Upper lobe of left lung (tissue), 6 donors: ENCODE measurements at regions not wholly inside any gene's neighbourhood (a gene's known extent, or its start where the extent isn't known, plus 50 kb on each side); places are given as distances from the start of the nearest gene placed in this dataset.
A peak's percentile ranks its signal among the peaks of the same experiment; 100 is the strongest.

Experiments used
- ATAC-seq, 2 donors: fragments of 200-7000 bp; cut with Tn5 transposase; one replicate each; pipeline ENCODE4 v1.9.1; 2022; ENCODE audit warnings: mild to moderate bottlenecking in 2 of 2, moderate library complexity in 2 of 2; ENCODE audit not compliant: low FRiP score in 2 of 2
- DNase-seq, 2 donors: peaks; one replicate each; pipeline ENCODE4 v3.0.0-alpha.2; 2019 to 2020
- H3K27ac ChIP-seq, 4 donors: fragments of 200-600 bp; sonication (generic); one replicate each; pipeline ENCODE4 v1.5.1; 2016 to 2019
- H3K27me3 ChIP-seq, 4 donors: fragments of 200-600 bp; sonication (generic); one replicate each; pipeline ENCODE4 v1.5.1; 2017 to 2019
- H3K36me3 ChIP-seq, 4 donors: fragments of 200-600 bp; sonication (generic); one replicate each; pipeline ENCODE4 v1.5.1; 2016 to 2019
- H3K4me1 ChIP-seq, 4 donors: fragments of 200-600 bp; sonication (generic); one replicate each; pipeline ENCODE4 v1.5.1; 2018 to 2019
- H3K4me3 ChIP-seq, 4 donors: fragments of 200-600 bp; sonication (generic); one replicate each; pipeline ENCODE4 v1.5.1; 2017 to 2019; ENCODE audit warnings: mild to moderate bottlenecking in 2 of 4, moderate library complexity in 1 of 4
- H3K9me3 ChIP-seq, 4 donors: fragments of 200-600 bp; sonication (generic); one replicate each; pipeline ENCODE4 v1.5.1; 2018 to 2019
- EP300 ChIP-seq, 4 donors: sonication (generic); formaldehyde crosslinking; IDR thresholded peaks; one replicate each; pipeline ENCODE4 v1.5.1; 2017; ENCODE audit warnings: antibody characterized with exemption in 4 of 4, control low read depth in 2 of 4
- POLR2A ChIP-seq, 4 donors: fragments of 450-650 bp; IDR thresholded peaks; one replicate each; pipeline ENCODE4 v1.5.1; 2016 to 2017; ENCODE audit warnings: antibody characterized with exemption in 4 of 4, mild to moderate bottlenecking in 2 of 4
- POLR2AphosphoS5 ChIP-seq, 2 donors: sonication (generic); formaldehyde crosslinking; IDR thresholded peaks; one replicate each; pipeline ENCODE4 v1.5.1; 2017; ENCODE audit warnings: antibody characterized with exemption in 2 of 2
- WGBS, 2 donors: methylation state at CpG; one replicate each; pipeline ENCODE4 v1.1.5; 2017 to 2018; 5-methylcytosine and 5-hydroxymethylcytosine counted together
- TF ChIP-seq, protein P1 (sequence below), 6 experiments: fragments of 450-650 bp in 4 of 6; fragments of 200-600 bp in 2 of 6; sonication (generic) in 2 of 6; IDR thresholded peaks; one replicate each; pipeline ENCODE4 v1.5.1; 2016 to 2019; ENCODE audit warnings: antibody characterized with exemption in 6 of 6
- donor health status: DM: no; HTN: no; CAD: no; lungs with moderate emphysema.
- donor health status: DM: no; HTN: yes; CAD: no; lungs with severe emphysema.

- ATAC-seq (no peak), DNase-seq (no peak)
- Histone ChIP-seq H3K27ac (no peak overlapping the region), H3K4me3 (no peak overlapping the region), H3K36me3 (no peaks in the 10 kb centered on the region), H3K9me3 (no peaks in the 10 kb centered on the region), H3K27me3 (no peaks in the 10 kb centered on the region), H3K4me1 (no peaks in the 10 kb centered on the region)
- 65 to 76% methylated on average over 2 of the region's 2 CpGs for WGBS, 2 donors
- TF ChIP-seq, protein P1, sequence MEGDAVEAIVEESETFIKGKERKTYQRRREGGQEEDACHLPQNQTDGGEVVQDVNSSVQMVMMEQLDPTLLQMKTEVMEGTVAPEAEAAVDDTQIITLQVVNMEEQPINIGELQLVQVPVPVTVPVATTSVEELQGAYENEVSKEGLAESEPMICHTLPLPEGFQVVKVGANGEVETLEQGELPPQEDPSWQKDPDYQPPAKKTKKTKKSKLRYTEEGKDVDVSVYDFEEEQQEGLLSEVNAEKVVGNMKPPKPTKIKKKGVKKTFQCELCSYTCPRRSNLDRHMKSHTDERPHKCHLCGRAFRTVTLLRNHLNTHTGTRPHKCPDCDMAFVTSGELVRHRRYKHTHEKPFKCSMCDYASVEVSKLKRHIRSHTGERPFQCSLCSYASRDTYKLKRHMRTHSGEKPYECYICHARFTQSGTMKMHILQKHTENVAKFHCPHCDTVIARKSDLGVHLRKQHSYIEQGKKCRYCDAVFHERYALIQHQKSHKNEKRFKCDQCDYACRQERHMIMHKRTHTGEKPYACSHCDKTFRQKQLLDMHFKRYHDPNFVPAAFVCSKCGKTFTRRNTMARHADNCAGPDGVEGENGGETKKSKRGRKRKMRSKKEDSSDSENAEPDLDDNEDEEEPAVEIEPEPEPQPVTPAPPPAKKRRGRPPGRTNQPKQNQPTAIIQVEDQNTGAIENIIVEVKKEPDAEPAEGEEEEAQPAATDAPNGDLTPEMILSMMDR (IDR thresholded peaks at IDR 0.05) = no peak
- no peak for TF ChIP-seq POLR2A (IDR thresholded peaks at IDR 0.05)
- no peak for TF ChIP-seq EP300 (IDR thresholded peaks at IDR 0.05)
- no peak for TF ChIP-seq POLR2AphosphoS5 (IDR thresholded peaks at IDR 0.05)
Measured at GRCh38 chr2:58965602-58966001, 724.5 kb upstream of the FANCL start.

- Histone ChIP-seq H3K9me3 (no peaks in the 10 kb centered on the region), H3K27me3 (no peaks in the 10 kb centered on the region), H3K4me3 (no peak overlapping the region), H3K36me3 (no peaks in the 10 kb centered on the region), H3K4me1 (no peaks in the 10 kb centered on the region), H3K27ac (no peak overlapping the region)
- no peak for DNase-seq
- WGBS, 2 donors = 46 to 71% methylated on average over 8 of the region's 8 CpGs
- ATAC-seq = no peak
- TF ChIP-seq, protein P1 (IDR thresholded peaks at IDR 0.05) = no peak
- TF ChIP-seq POLR2A (IDR thresholded peaks at IDR 0.05) (no peak), EP300 (IDR thresholded peaks at IDR 0.05) (no peak), POLR2AphosphoS5 (IDR thresholded peaks at IDR 0.05) (no peak)
Measured at GRCh38 chr2:58959996-58960395, 718.9 kb upstream of the FANCL start.

GRCh38 chr2:58957188-58957840 lies 716.2 kb upstream of the FANCL start:
- DNase-seq = no peak
- Histone ChIP-seq H3K9me3 (no peaks in the 10 kb centered on the region), H3K4me1 (no peaks in the 10 kb centered on the region), H3K27ac (no peak overlapping the region), H3K4me3 (no peak overlapping the region), H3K36me3 (no peaks in the 10 kb centered on the region), H3K27me3 (no peaks in the 10 kb centered on the region)
- WGBS, 2 donors = 39 to 40% methylated on average over 4 of the region's 4 CpGs
- ATAC-seq = peak in 1 of 2 donors; percentile 16
- TF ChIP-seq, protein P1 (IDR thresholded peaks at IDR 0.05) = no peak
- TF ChIP-seq POLR2AphosphoS5 (IDR thresholded peaks at IDR 0.05) (no peak), POLR2A (IDR thresholded peaks at IDR 0.05) (no peak), EP300 (IDR thresholded peaks at IDR 0.05) (no peak)

DNA sequence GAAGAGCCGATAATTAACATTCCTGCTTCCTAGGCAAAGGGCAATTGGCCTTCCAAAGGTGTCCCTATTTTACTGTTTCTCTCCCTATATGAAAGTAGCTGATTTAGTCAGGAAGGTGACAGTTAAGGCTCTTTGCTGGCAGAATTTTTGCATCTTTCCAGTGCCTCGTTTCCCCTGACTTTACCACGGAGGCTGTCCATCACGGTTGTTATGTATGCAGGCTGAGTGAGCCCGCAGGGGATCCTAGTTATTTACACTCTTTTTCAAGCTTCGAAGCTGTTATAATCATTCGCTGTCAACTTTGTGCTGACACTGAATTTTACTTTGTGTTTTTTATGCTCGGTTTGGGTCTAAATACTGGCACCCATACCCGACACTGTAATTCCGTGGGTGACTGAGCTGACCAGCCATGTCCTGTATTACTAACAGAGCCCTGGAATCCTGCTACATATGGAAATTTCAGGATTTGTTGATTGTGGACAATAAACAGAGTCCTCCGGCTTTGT lies 713.8 kb upstream of the FANCL start:
- Histone ChIP-seq H3K4me1 (no peaks in the 10 kb centered on the region), H3K36me3 (no peaks in the 10 kb centered on the region), H3K9me3 (no peaks in the 10 kb centered on the region), H3K4me3 (no peak overlapping the region), H3K27me3 (no peaks in the 10 kb centered on the region), H3K27ac (no peak overlapping the region)
- 71 to 74% methylated on average over 11 of the region's 11 CpGs for WGBS, 2 donors
- DNase-seq = no peak
- TF ChIP-seq POLR2AphosphoS5 (IDR thresholded peaks at IDR 0.05) (no peak), EP300 (IDR thresholded peaks at IDR 0.05) (no peak), POLR2A (IDR thresholded peaks at IDR 0.05) (no peak)
- ATAC-seq = no peak

GRCh38 chr2:58951722-58952121 lies 710.6 kb upstream of the FANCL start:
- Histone ChIP-seq H3K27me3 (no peaks in the 10 kb centered on the region), H3K4me1 (no peaks in the 10 kb centered on the region), H3K9me3 (no peaks in the 10 kb centered on the region), H3K4me3 (no peak overlapping the region), H3K36me3 (no peaks in the 10 kb centered on the region), H3K27ac (no peak overlapping the region)
- TF ChIP-seq, protein P1 (IDR thresholded peaks at IDR 0.05) = no peak
- TF ChIP-seq POLR2AphosphoS5 (IDR thresholded peaks at IDR 0.05) = no peak
- no peak for TF ChIP-seq POLR2A (IDR thresholded peaks at IDR 0.05)
- no peak for TF ChIP-seq EP300 (IDR thresholded peaks at IDR 0.05)
- ATAC-seq = no peak
- 71 to 74% methylated on average over 3 of the region's 3 CpGs for WGBS, 2 donors
- no peak for DNase-seq
